Right renal pelvis (tissue), 4 donors: ENCODE measurements at regions not wholly inside any gene's neighbourhood (a gene's known extent, or its start where the extent isn't known, plus 50 kb on each side); places are given as distances from the start of the nearest gene placed in this dataset.
A peak's percentile ranks its signal among the peaks of the same experiment; 100 is the strongest.

ENCODE experiments used
- DNase-seq, 4 donors: peaks; one replicate each; pipeline ENCODE4 v3.0.0-alpha.2; 2013; ENCODE audit warnings: low read depth in 4 of 4, low spot score in 3 of 4, missing footprints in 1 of 4

GRCh38 chr16:82363026-82363816 lies 193.2 kb upstream of the MPHOSPH6 start:
- DNase-seq, result no peak

GRCh38 chr16:82361885-82362284 lies 191.9 kb upstream of the MPHOSPH6 start:
- DNase-seq, result no peak

GRCh38 chr16:82360024-82360783 lies 190.2 kb upstream of the MPHOSPH6 start:
- no peak for DNase-seq

- no peak for DNase-seq
Measured at GRCh38 chr16:82358606-82359221, 188.7 kb upstream of the MPHOSPH6 start.

- DNase-seq, result no peak
Measured at GRCh38 chr16:82358161-82358560, 188.1 kb upstream of the MPHOSPH6 start.

GRCh38 chr16:82357237-82357636 lies 187.2 kb upstream of the MPHOSPH6 start:
- DNase-seq, result no peak

- DNase-seq, result no peak
Measured at GRCh38 chr16:82350560-82350959, 180.5 kb upstream of the MPHOSPH6 start.

- DNase-seq, result no peak
Measured at GRCh38 chr16:82345318-82345717, 175.3 kb upstream of the MPHOSPH6 start.

GRCh38 chr16:82344157-82344556 lies 174.1 kb upstream of the MPHOSPH6 start:
- DNase-seq, result no peak

- no peak for DNase-seq
Measured at GRCh38 chr16:82341146-82341669, 171.2 kb upstream of the MPHOSPH6 start.

- no peak for DNase-seq
Measured at GRCh38 chr16:82340531-82340930, 170.5 kb upstream of the MPHOSPH6 start.

- no peak for DNase-seq
Measured at GRCh38 chr16:82337355-82337754, 167.3 kb upstream of the MPHOSPH6 start.

- DNase-seq, result no peak
Measured at GRCh38 chr16:82331974-82332750, 162.1 kb upstream of the MPHOSPH6 start.

- DNase-seq, result no peak
Measured at GRCh38 chr16:82331397-82331796, 161.4 kb upstream of the MPHOSPH6 start.

- DNase-seq, result peak in 3 of 4 donors; percentile 18 to 56 (median 52)
Measured at GRCh38 chr16:82329504-82330192, 159.6 kb upstream of the MPHOSPH6 start.

GRCh38 chr16:82328881-82329469 lies 159.0 kb upstream of the MPHOSPH6 start:
- peak in 2 of 4 donors; percentile 5 to 12 for DNase-seq

GRCh38 chr16:82323171-82323570 lies 153.1 kb upstream of the MPHOSPH6 start:
- DNase-seq, result no peak

GRCh38 chr16:82322177-82322576 lies 152.2 kb upstream of the MPHOSPH6 start:
- DNase-seq, result no peak

- no peak for DNase-seq
Measured at GRCh38 chr16:82319038-82319437, 149.0 kb upstream of the MPHOSPH6 start.
